H1 (cell line): ENCODE measurements at regions not wholly inside any gene's neighbourhood (a gene's known extent, or its start where the extent isn't known, plus 50 kb on each side); places are given as distances from the start of the nearest gene placed in this dataset.
A peak's percentile ranks its signal among the peaks of the same experiment; 100 is the strongest.

Source experiments
- CTCF ChIA-PET: fragments of 300-600 bp; sonication (Branson Sonifier 250); formaldehyde crosslinking; loops from one replicate; lab custom pipeline; 2021; ENCODE audit not compliant: partially characterized antibody; lab: Charles Lee
- POLR2A ChIA-PET: fragments of 300-600 bp; sonication (Branson Sonifier 250); formaldehyde crosslinking; loops from one replicate; lab custom pipeline; 2021; ENCODE audit warnings: inconsistent platforms; ENCODE audit not compliant: partially characterized antibody; lab: Charles Lee
- DNase-seq, 2 experiments: peaks; one replicate each; pipeline versions ENCODE4 v3.0.0 to v3.0.0-alpha.2; 2010 to 2022; ENCODE audit warnings: low spot score in 2 of 2, low read depth in 1 of 2, mixed read lengths in 1 of 2
- FAIRE-seq: peaks from 2 replicates; lab custom pipeline; 2011; peaks lifted over from hg19 to GRCh38; lab: Jason Lieb, UNC
- H2AFZ ChIP-seq: 2 replicates; pipeline ENCODE4 v1.8.1; 2012; ENCODE audit warnings: low read length, inconsistent platforms
- H2AK5ac ChIP-seq: 2 replicates; pipeline ENCODE4 v1.6.1; 2013; ENCODE audit warnings: low read depth, low read length
- H2BK120ac ChIP-seq: replicated peaks from 2 replicates; pipeline ENCODE3; 2013; ENCODE audit warnings: low read depth, low read length, inconsistent platforms
- H2BK12ac ChIP-seq: 2 replicates; pipeline ENCODE4 v1.6.1; 2013; ENCODE audit warnings: low read depth, low read length
- H2BK15ac ChIP-seq: 2 replicates; pipeline ENCODE4 v1.6.1; 2013; ENCODE audit warnings: low read length
- H2BK20ac ChIP-seq: 2 replicates; pipeline ENCODE4 v1.6.1; 2013; ENCODE audit warnings: low read length
- H2BK5ac ChIP-seq: 2 replicates; pipeline ENCODE4 v1.6.1; 2013; ENCODE audit warnings: low read depth, low read length
- H3K14ac ChIP-seq: 2 replicates; pipeline ENCODE4 v1.6.1; 2013; ENCODE audit warnings: inconsistent platforms; ENCODE audit not compliant: insufficient read length
- H3K18ac ChIP-seq: 2 replicates; pipeline ENCODE4 v1.6.1; 2013; ENCODE audit warnings: low read length; ENCODE audit errors: extremely low read depth
- H3K23ac ChIP-seq: 2 replicates; pipeline ENCODE4 v1.6.1; 2013; ENCODE audit warnings: inconsistent platforms; ENCODE audit not compliant: insufficient read length
- H3K23me2 ChIP-seq: 2 replicates; pipeline ENCODE4 v1.6.1; 2013; ENCODE audit warnings: low read depth, low read length
- H3K27ac ChIP-seq: 2 replicates; pipeline ENCODE4 v1.6.1; 2011; ENCODE audit warnings: low read depth, low read length, inconsistent platforms
- H3K27me3 ChIP-seq, 4 experiments: replicated peaks in 1 of 4; 1 replicate in 1 of 4; 2 replicates in 3 of 4; pipeline versions ENCODE4 v1.6.1 to v1.8.1; 2011 to 2013; ENCODE audit warnings: low read length in 3 of 4, mild to moderate bottlenecking in 3 of 4, inconsistent platforms in 2 of 4, mixed read lengths in 2 of 4, moderate library complexity in 1 of 4; ENCODE audit not compliant: control insufficient read depth in 3 of 4, insufficient read depth in 3 of 4; ENCODE audit errors: extremely low read depth in 1 of 4
- H3K36me3 ChIP-seq, 4 experiments: 2 replicates each; pipeline versions ENCODE4 v1.6.1 to v1.8.1; 2011 to 2013; ENCODE audit warnings: mild to moderate bottlenecking in 4 of 4, low read length in 3 of 4, moderate library complexity in 2 of 4, control low read depth in 1 of 4, inconsistent platforms in 1 of 4; ENCODE audit not compliant: insufficient read depth in 4 of 4, control insufficient read depth in 2 of 4
- H3K4ac ChIP-seq: replicated peaks from 2 replicates; pipeline ENCODE3; 2013; ENCODE audit warnings: low read length, low read depth, mixed read lengths, inconsistent platforms; ENCODE audit not compliant: insufficient read length
- H3K4me1 ChIP-seq, 4 experiments: replicated peaks in 1 of 4; 1 replicate in 1 of 4; 2 replicates in 3 of 4; pipeline versions ENCODE4 v1.6.1 to v1.8.1; 2011 to 2013; ENCODE audit warnings: low read length in 3 of 4, inconsistent platforms in 2 of 4, mixed read lengths in 1 of 4; ENCODE audit not compliant: insufficient read depth in 4 of 4, control insufficient read depth in 3 of 4
- H3K4me2 ChIP-seq, 2 experiments: 2 replicates each; pipeline versions ENCODE4 v1.6.1 to v1.8.1; 2011 to 2013; ENCODE audit warnings: low read depth in 2 of 2, low read length in 2 of 2, control low read depth in 1 of 2, inconsistent platforms in 1 of 2, mild to moderate bottlenecking in 1 of 2; ENCODE audit not compliant: insufficient read depth in 1 of 2
- H3K4me3 ChIP-seq, 4 experiments: fragments of 200-600, 300-600 bp in 1 of 4; sonication (generic), shearing (Covaris generic), sonication (Bioruptor Twin) in 1 of 4; 2 replicates each; pipeline versions ENCODE4 v1.5.1 to v1.8.1; 2011 to 2016; ENCODE audit warnings: low read length in 4 of 4, low read depth in 3 of 4, control low read depth in 2 of 4, inconsistent platforms in 2 of 4, mild to moderate bottlenecking in 2 of 4, mixed read lengths in 1 of 4, moderate library complexity in 1 of 4; ENCODE audit not compliant: insufficient read depth in 2 of 4; ENCODE audit errors: extremely low read depth in 1 of 4
- H3K56ac ChIP-seq: replicated peaks from 2 replicates; pipeline ENCODE3; 2013; ENCODE audit warnings: low read depth, mild to moderate bottlenecking, mixed read lengths, low read length, inconsistent platforms; ENCODE audit not compliant: insufficient read length
- H3K79me1 ChIP-seq: 2 replicates; pipeline ENCODE4 v1.6.1; 2013; ENCODE audit warnings: low read depth, low read length, control low read depth
- H3K79me2 ChIP-seq, 2 experiments: 2 replicates each; pipeline versions ENCODE4 v1.6.1 to v1.8.1; 2012 to 2013; ENCODE audit warnings: low read length in 2 of 2, mild to moderate bottlenecking in 2 of 2, inconsistent platforms in 1 of 2; ENCODE audit not compliant: insufficient read depth in 2 of 2, control insufficient read depth in 1 of 2
- H3K9ac ChIP-seq, 4 experiments: replicated peaks in 1 of 4; 1 replicate in 1 of 4; 2 replicates in 3 of 4; pipeline versions ENCODE4 v1.6.1 to v1.8.1; 2011 to 2013; ENCODE audit warnings: low read depth in 3 of 4, low read length in 3 of 4, control low read depth in 2 of 4, mild to moderate bottlenecking in 2 of 4, moderate library complexity in 2 of 4, inconsistent platforms in 1 of 4; ENCODE audit errors: extremely low read depth in 1 of 4
- H3K9me3 ChIP-seq, 2 experiments: 2 replicates each; pipeline versions ENCODE4 v1.6.1 to v1.8.1; 2012 to 2013; ENCODE audit warnings: mild to moderate bottlenecking in 2 of 2, moderate library complexity in 2 of 2, control low read depth in 1 of 2, inconsistent platforms in 1 of 2, low read depth in 1 of 2, low read length in 1 of 2, mixed read lengths in 1 of 2; ENCODE audit not compliant: insufficient read depth in 2 of 2
- H4K20me1 ChIP-seq, 2 experiments: replicated peaks in 1 of 2; 2 replicates each; pipeline versions ENCODE3 to v1.8.1; 2011 to 2013; ENCODE audit warnings: inconsistent platforms in 2 of 2, low read length in 2 of 2, mild to moderate bottlenecking in 1 of 2; ENCODE audit not compliant: insufficient read depth in 2 of 2, control insufficient read depth in 1 of 2
- H4K5ac ChIP-seq: 2 replicates; pipeline ENCODE4 v1.6.1; 2013; ENCODE audit warnings: low read length, low read depth, mixed read lengths, inconsistent platforms; ENCODE audit not compliant: insufficient read length
- H4K8ac ChIP-seq: 2 replicates; pipeline ENCODE4 v1.8.0; 2013; ENCODE audit warnings: mild to moderate bottlenecking, moderate library complexity, low read length, inconsistent platforms; ENCODE audit not compliant: insufficient read depth; ENCODE audit errors: extremely low read depth
- H4K91ac ChIP-seq: replicated peaks from 2 replicates; pipeline ENCODE3; 2013; ENCODE audit warnings: low read length, mixed read lengths, inconsistent platforms; ENCODE audit not compliant: insufficient read length
- MAX ChIP-seq: IDR thresholded peaks from 2 replicates; pipeline ENCODE4 v1.6.1; 2012; ENCODE audit warnings: inconsistent platforms
- TEAD4 ChIP-seq: IDR thresholded peaks from 2 replicates; pipeline ENCODE4 v1.6.1; 2012; ENCODE audit warnings: low read depth, low read length, inconsistent platforms, mixed read lengths
- WGBS, 2 experiments: shearing (Covaris generic) in 1 of 2; methylation state at CpG; one replicate each; pipeline versions ENCODE4 v1.1.6 to v1.1.7; 2013 to 2015; ENCODE audit warnings: low lambda C conversion rate in 2 of 2, mixed read lengths in 2 of 2, inconsistent platforms in 1 of 2, low coverage in 1 of 2, missing lambda C conversion rate in 1 of 2; ENCODE audit not compliant: insufficient replicate concordance in 2 of 2, insufficient coverage in 1 of 2, insufficient read length in 1 of 2; ENCODE audit errors: extremely low coverage in 1 of 2, missing lambda C conversion rate in 1 of 2; 5-methylcytosine and 5-hydroxymethylcytosine counted together

- H2BK5ac ChIP-seq, result no peak overlapping the region
- no peak overlapping the region for H2BK120ac ChIP-seq
- H3K4ac ChIP-seq, result no peak overlapping the region
- no peaks in the 10 kb centered on the region for H3K36me3 ChIP-seq
- H3K56ac ChIP-seq, result no peak overlapping the region
- H4K8ac ChIP-seq, result no peak overlapping the region
- no peak overlapping the region for H3K14ac ChIP-seq
- ChIA-PET CTCF (interaction anchor here (0.7 to 12.4 kb wide), 16 partner anchors 8 to 853 kb away, joined by 3 to 164 read pairs (median 3); no protein-coding TSS in a partner anchor), POLR2A (interaction anchor here (0.7 kb wide), 1 partner anchor 21 kb away, joined by 3 read pairs; no protein-coding TSS in a partner anchor)
- H3K9me3 ChIP-seq, result no peaks in the 10 kb centered on the region
- H3K79me2 ChIP-seq, result no peaks in the 10 kb centered on the region
- TF ChIP-seq TEAD4 (no peak), MAX (0 out of 2 replicates have a peak, but pooled peaks have one; percentile 15)
- no peak overlapping the region for H3K9ac ChIP-seq
- no peak overlapping the region for H2BK20ac ChIP-seq
- FAIRE-seq (no peak), DNase-seq (no peak)
- H4K91ac ChIP-seq, result no peak overlapping the region
- no peak overlapping the region for H2BK15ac ChIP-seq
- H3K4me2 ChIP-seq, result no peak overlapping the region
- WGBS, 2 experiments, result 90% methylated on average over 15 of the region's 15 CpGs; no CpG with 5 or more reads in 1 of the 2 experiments
- no peak overlapping the region for H3K27ac ChIP-seq
- H3K79me1 ChIP-seq, result no peaks in the 10 kb centered on the region
- no peak overlapping the region for H3K23ac ChIP-seq
- no peak overlapping the region for H4K5ac ChIP-seq
- no peaks in the 10 kb centered on the region for H3K27me3 ChIP-seq
- no peak overlapping the region for H2AFZ ChIP-seq
- no peak overlapping the region for H2AK5ac ChIP-seq
- no peak overlapping the region for H3K4me3 ChIP-seq
- H4K20me1 ChIP-seq, result no peaks in the 10 kb centered on the region
- no peak overlapping the region for H3K18ac ChIP-seq
- H3K4me1 ChIP-seq, result peaks cover 0 to 11% (median 5%) of the 10 kb centered on the region in 4 experiments; a peak in 5 of 7 replicates
- no peaks in the 10 kb centered on the region; the same call in 1 of the 2 replicates for H3K23me2 ChIP-seq
- no peak overlapping the region for H2BK12ac ChIP-seq
Measured at GRCh38 chr1:84758968-84759491, 68.8 kb upstream of the SSX2IP start.
